Pancreas (tissue), 10 donors: ENCODE measurements at regions not wholly inside any gene's neighbourhood (a gene's known extent, or its start where the extent isn't known, plus 50 kb on each side); places are given as distances from the start of the nearest gene placed in this dataset.

Experiments
- ATAC-seq, 4 donors: fragments of 200-7000 bp; cut with Tn5 transposase; one replicate each; pipeline versions ENCODE4 v1.8.0 to v1.9.1; 2020; ENCODE audit warnings: mild to moderate bottlenecking in 4 of 4, moderate library complexity in 4 of 4
- DNase-seq, 6 donors: peaks; one replicate each; pipeline ENCODE4 v3.0.0-alpha.2; 2020
- FAIRE-seq: peaks from 2 replicates; lab custom pipeline; 2012; peaks lifted over from hg19 to GRCh38; lab: Jason Lieb, UNC
- H3K27ac ChIP-seq, 4 donors: fragments of 200-600 bp; sonication (generic); 1 replicate in 3 of 4; 2 replicates in 1 of 4; pipeline versions ENCODE4 v1.5.0 to v1.8.0; 2020
- H3K27me3 ChIP-seq, 4 donors: fragments of 200-600 bp; one replicate each; pipeline ENCODE4 v1.8.0; 2021
- H3K36me3 ChIP-seq, 3 donors: fragments of 200-600 bp; sonication (generic) in 1 of 3; one replicate each; pipeline versions ENCODE4 v1.5.0 to v1.8.0; 2020 to 2021
- H3K4me1 ChIP-seq, 3 donors: fragments of 200-600 bp; one replicate each; pipeline ENCODE4 v1.8.0; 2021
- H3K4me3 ChIP-seq, 4 donors: fragments of 200-600 bp; sonication (generic) in 2 of 4; one replicate each; pipeline versions ENCODE4 v1.5.0 to v1.8.0; 2020 to 2021
- H3K9me3 ChIP-seq, 4 donors: fragments of 200-600 bp; one replicate each; pipeline ENCODE4 v1.8.0; 2021
- WGBS, 2 donors: extraction: QIAGEN DNeasy Blood & Tissue Kit; methylation state at CpG; one replicate each; pipeline ENCODE4 v1.1.7; 2013; 5-methylcytosine and 5-hydroxymethylcytosine counted together
- intact Hi-C, 3 donors: fragments of 100-400 bp; cut with DNase I; formaldehyde crosslinking; loops; one replicate each; pipeline versions ENCODE4 v1.11.1 to v1.14.2; 2022
- TF ChIP-seq, protein P1 (sequence below), 4 donors: fragments of 200-600 bp; sonication (generic) in 3 of 4; IDR thresholded peaks; one replicate each; pipeline versions ENCODE4 v1.5.0 to v1.8.0; 2021; ENCODE audit warnings: antibody characterized with exemption in 4 of 4
- donor health status: healthy with polysubstance abuse.
- donor health status: DM: no; HTN: no; CAD: no; lungs with moderate emphysema.
- donor health status: DM: no; HTN: no; CAD: no.
- donor health status: control.
- donor health status: control.
- donor health status: Bipolar disorder and iron deficiency.
- donor health status: DM: yes; HTN: yes; CAD: no.
- donor health status: DM: no; HTN: no; CAD: no.
- donor health status: DM: no; HTN: no; CAD: no.
- donor health status: DM: yes; HTN: yes; CAD: no.

DNA sequence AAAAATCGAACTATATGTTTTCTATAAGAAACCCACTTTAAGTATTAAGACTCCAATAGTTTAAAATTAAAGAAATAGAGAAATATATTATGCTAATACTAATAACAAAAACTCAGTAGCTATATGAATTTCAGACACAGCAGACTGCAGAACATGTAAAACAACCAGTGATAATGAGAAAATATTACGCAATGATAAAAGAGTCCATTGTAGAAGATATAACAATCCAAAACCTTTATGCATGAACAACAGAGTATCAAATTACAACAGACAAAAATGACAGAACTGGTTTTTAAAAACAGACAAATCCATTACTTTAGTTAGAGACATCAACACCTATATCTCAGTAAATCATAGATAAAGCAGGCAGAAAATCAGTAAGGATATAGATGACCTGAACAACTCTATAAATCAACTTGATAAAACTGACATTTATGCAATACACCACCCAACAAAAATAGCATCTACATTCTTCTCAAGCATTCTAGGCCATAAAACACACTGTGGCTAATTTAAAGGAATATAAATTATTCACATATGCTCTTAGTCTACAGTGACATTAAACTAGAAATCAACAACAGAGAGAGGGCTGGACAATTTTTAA is 669.5 kb upstream of the GHITM start:
- TF ChIP-seq, protein P1, sequence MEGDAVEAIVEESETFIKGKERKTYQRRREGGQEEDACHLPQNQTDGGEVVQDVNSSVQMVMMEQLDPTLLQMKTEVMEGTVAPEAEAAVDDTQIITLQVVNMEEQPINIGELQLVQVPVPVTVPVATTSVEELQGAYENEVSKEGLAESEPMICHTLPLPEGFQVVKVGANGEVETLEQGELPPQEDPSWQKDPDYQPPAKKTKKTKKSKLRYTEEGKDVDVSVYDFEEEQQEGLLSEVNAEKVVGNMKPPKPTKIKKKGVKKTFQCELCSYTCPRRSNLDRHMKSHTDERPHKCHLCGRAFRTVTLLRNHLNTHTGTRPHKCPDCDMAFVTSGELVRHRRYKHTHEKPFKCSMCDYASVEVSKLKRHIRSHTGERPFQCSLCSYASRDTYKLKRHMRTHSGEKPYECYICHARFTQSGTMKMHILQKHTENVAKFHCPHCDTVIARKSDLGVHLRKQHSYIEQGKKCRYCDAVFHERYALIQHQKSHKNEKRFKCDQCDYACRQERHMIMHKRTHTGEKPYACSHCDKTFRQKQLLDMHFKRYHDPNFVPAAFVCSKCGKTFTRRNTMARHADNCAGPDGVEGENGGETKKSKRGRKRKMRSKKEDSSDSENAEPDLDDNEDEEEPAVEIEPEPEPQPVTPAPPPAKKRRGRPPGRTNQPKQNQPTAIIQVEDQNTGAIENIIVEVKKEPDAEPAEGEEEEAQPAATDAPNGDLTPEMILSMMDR (IDR thresholded peaks at IDR 0.05) = no peak
- FAIRE-seq (no peak), ATAC-seq (no peak), DNase-seq (no peak)
- Histone ChIP-seq H3K27ac (no peak overlapping the region), H3K36me3 (no peaks in the 10 kb centered on the region), H3K4me3 (no peak overlapping the region), H3K9me3 (no peaks in the 10 kb centered on the region), H3K27me3 (no peaks in the 10 kb centered on the region), H3K4me1 (no peaks in the 10 kb centered on the region)
- 42 to 51% methylated on average over 2 of the region's 2 CpGs for WGBS, 2 donors
- intact Hi-C loops = no loop called here

DNA sequence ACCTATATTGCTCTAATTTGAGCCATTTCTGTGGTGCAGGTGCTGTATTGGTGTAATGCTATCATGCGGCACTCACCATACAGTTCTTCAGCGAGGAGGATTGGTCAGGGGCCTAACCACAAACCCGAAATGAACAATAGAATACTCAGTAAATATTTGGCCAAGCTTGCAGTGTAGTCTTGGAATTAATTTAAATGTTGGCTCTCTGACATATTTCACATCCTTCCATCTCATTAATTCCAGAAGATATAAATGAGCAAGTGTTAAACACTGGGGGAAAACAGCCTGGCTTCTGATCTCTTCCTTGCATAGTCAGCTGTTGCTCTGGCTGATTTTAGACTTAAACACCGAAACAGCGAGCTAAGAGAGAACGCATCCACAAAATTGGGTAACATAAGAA is 663.1 kb upstream of the GHITM start:
- FAIRE-seq (no peak), ATAC-seq (no peak), DNase-seq (no peak)
- no peaks in the 10 kb centered on the region for H3K36me3 ChIP-seq
- WGBS, 2 donors = 73 to 80% methylated on average over 6 of the region's 6 CpGs
- H3K4me1 ChIP-seq = no peaks in the 10 kb centered on the region
- TF ChIP-seq, protein P1 (IDR thresholded peaks at IDR 0.05) = no peak
- intact Hi-C loops = no loop called here
- H3K27me3 ChIP-seq = no peaks in the 10 kb centered on the region
- no peak overlapping the region for H3K4me3 ChIP-seq
- no peaks in the 10 kb centered on the region for H3K9me3 ChIP-seq
- no peak overlapping the region for H3K27ac ChIP-seq

DNA sequence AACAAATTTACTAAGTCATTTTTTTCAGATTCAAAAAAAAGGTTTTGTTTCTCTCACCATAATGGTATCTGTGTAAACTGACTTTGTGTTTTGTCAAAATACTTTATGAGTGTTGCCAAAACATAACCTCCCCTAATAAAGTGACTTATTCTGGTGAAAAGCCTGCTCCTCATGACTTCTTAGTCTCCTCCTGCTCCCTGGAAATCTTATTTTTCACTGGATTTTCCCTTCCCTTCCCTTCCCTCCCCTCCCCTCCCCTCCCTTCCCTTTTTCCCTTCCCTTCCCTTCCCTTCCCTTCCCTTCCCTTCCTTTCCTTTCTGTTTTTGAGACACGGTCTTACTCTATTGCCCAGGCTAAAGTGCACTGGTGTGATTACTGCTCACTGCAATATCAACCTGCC is 650.1 kb upstream of the GHITM start:
- no peaks in the 10 kb centered on the region for H3K27me3 ChIP-seq
- DNase-seq = no peak
- no peaks in the 10 kb centered on the region for H3K4me1 ChIP-seq
- H3K36me3 ChIP-seq = no peaks in the 10 kb centered on the region
- no peak overlapping the region for H3K27ac ChIP-seq
- FAIRE-seq = no peak
- TF ChIP-seq, protein P1 (IDR thresholded peaks at IDR 0.05) = no peak
- ATAC-seq = no peak
- H3K9me3 ChIP-seq = no peaks in the 10 kb centered on the region
- H3K4me3 ChIP-seq = no peak overlapping the region
- intact Hi-C loops = no loop called here
- 67% methylated on average over 1 of the region's 1 CpG; no CpG with 5 or more reads in 1 of the 2 donors for WGBS, 2 donors

DNA sequence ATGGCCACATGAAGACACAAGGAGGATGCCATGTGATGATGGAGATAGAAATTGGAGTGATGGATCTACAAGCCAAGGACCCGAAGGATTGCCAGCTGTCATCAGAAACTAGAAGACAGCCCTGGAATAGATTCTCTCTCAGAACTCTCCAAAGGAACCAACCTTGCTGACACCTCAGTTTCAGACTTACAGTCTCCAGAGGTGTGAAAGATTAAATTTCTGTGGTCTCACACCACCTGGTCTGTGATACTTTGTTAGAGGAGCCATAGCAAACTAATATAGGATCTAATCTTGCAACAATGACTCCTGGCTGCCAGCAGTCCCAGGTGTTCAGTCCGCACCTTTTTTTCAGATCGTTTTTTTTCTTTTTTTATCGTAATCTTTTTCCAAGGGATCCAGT is 647.3 kb upstream of the GHITM start:
- H3K36me3 ChIP-seq = no peaks in the 10 kb centered on the region
- DNase-seq (no peak), ATAC-seq (no peak), FAIRE-seq (no peak)
- 47 to 74% methylated on average over 4 of the region's 4 CpGs for WGBS, 2 donors
- H3K27me3 ChIP-seq = no peaks in the 10 kb centered on the region
- H3K4me1 ChIP-seq = no peaks in the 10 kb centered on the region
- H3K9me3 ChIP-seq = no peaks in the 10 kb centered on the region
- H3K27ac ChIP-seq = no peak overlapping the region
- TF ChIP-seq, protein P1 (IDR thresholded peaks at IDR 0.05) = no peak
- H3K4me3 ChIP-seq = no peak overlapping the region
- intact Hi-C loops = no loop called here

DNA sequence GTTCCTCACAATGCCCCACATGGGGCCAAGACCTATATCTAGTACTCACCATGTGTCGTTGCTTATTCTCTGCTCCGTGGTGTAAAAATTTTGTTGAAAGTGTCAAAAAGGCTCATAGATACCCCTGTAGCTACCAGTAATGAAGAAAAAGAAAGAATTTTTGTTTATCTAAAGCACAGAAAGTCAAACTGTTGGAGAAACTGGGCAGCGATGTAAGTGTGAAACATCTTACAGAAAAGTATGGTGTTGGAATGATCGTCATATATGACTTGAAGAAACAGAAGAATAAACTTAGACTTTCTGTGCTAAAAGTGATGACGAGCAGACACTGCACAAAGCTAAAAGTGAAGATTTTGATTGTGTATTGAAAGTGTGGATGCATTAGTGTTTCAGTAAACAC is 626.6 kb upstream of the GHITM start:
- no peak overlapping the region for H3K27ac ChIP-seq
- ATAC-seq = no peak
- no peaks in the 10 kb centered on the region for H3K27me3 ChIP-seq
- no peak for DNase-seq
- H3K4me3 ChIP-seq = no peak overlapping the region
- no peaks in the 10 kb centered on the region for H3K4me1 ChIP-seq
- no peaks in the 10 kb centered on the region for H3K36me3 ChIP-seq
- TF ChIP-seq, protein P1 (IDR thresholded peaks at IDR 0.05) = no peak
- intact Hi-C loops = no loop called here
- no peaks in the 10 kb centered on the region for H3K9me3 ChIP-seq
- WGBS, 2 donors = 71 to 91% methylated on average over 5 of the region's 5 CpGs
- no peak for FAIRE-seq
